PC-9 (cell line): ENCODE measurements at regions not wholly inside any gene's neighbourhood (a gene's known extent, or its start where the extent isn't known, plus 50 kb on each side); places are given as distances from the start of the nearest gene placed in this dataset.

Experiments
- EZH2 ChIP-seq: fragments of 200-600 bp; sonication (generic); IDR thresholded peaks from 2 replicates; pipeline ENCODE4 v1.8.0; 2017; ENCODE audit warnings: antibody characterized with exemption, low read depth
- TF ChIP-seq, protein P1 (sequence below): fragments of 200-600 bp; sonication (generic); conservative IDR thresholded peaks from 2 replicates; pipeline ENCODE4 v1.6.1; 2017; ENCODE audit warnings: mixed run types, antibody characterized with exemption, mild to moderate bottlenecking, moderate library complexity

DNA sequence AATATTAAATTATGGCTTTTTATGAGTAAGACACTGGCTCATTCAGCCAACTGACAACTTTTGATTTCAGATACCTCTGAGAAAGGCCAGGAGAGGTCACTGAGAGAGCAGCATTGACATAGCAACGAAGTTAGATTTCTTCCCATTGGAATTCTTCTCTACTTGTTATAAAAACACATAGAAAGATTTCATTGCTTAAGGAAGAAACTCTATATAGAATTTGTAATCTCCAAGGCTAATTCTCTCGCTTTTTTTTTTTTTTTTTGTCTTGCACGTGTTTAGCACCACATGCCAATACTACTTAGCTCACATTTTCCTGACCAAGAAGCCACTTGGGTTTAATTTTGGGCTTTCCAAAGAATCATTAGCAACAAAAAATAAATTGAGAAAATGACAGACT, 233.7 kb downstream of the CALCRL start:
- TF ChIP-seq, protein P1, sequence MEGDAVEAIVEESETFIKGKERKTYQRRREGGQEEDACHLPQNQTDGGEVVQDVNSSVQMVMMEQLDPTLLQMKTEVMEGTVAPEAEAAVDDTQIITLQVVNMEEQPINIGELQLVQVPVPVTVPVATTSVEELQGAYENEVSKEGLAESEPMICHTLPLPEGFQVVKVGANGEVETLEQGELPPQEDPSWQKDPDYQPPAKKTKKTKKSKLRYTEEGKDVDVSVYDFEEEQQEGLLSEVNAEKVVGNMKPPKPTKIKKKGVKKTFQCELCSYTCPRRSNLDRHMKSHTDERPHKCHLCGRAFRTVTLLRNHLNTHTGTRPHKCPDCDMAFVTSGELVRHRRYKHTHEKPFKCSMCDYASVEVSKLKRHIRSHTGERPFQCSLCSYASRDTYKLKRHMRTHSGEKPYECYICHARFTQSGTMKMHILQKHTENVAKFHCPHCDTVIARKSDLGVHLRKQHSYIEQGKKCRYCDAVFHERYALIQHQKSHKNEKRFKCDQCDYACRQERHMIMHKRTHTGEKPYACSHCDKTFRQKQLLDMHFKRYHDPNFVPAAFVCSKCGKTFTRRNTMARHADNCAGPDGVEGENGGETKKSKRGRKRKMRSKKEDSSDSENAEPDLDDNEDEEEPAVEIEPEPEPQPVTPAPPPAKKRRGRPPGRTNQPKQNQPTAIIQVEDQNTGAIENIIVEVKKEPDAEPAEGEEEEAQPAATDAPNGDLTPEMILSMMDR = no peak
- no peak for TF ChIP-seq EZH2
